Upper lobe of left lung (tissue), 6 donors: ENCODE measurements at regions not wholly inside any gene's neighbourhood (a gene's known extent, or its start where the extent isn't known, plus 50 kb on each side); places are given as distances from the start of the nearest gene placed in this dataset.
A peak's percentile ranks its signal among the peaks of the same experiment; 100 is the strongest.

Experiments used
- ATAC-seq, 2 donors: fragments of 200-7000 bp; cut with Tn5 transposase; one replicate each; pipeline ENCODE4 v1.9.1; 2022; ENCODE audit warnings: mild to moderate bottlenecking in 2 of 2, moderate library complexity in 2 of 2; ENCODE audit not compliant: low FRiP score in 2 of 2
- DNase-seq, 2 donors: peaks; one replicate each; pipeline ENCODE4 v3.0.0-alpha.2; 2019 to 2020
- H3K27ac ChIP-seq, 4 donors: fragments of 200-600 bp; sonication (generic); one replicate each; pipeline ENCODE4 v1.5.1; 2016 to 2019
- H3K27me3 ChIP-seq, 4 donors: fragments of 200-600 bp; sonication (generic); one replicate each; pipeline ENCODE4 v1.5.1; 2017 to 2019
- H3K36me3 ChIP-seq, 4 donors: fragments of 200-600 bp; sonication (generic); one replicate each; pipeline ENCODE4 v1.5.1; 2016 to 2019
- H3K4me1 ChIP-seq, 4 donors: fragments of 200-600 bp; sonication (generic); one replicate each; pipeline ENCODE4 v1.5.1; 2018 to 2019
- H3K4me3 ChIP-seq, 4 donors: fragments of 200-600 bp; sonication (generic); one replicate each; pipeline ENCODE4 v1.5.1; 2017 to 2019; ENCODE audit warnings: mild to moderate bottlenecking in 2 of 4, moderate library complexity in 1 of 4
- H3K9me3 ChIP-seq, 4 donors: fragments of 200-600 bp; sonication (generic); one replicate each; pipeline ENCODE4 v1.5.1; 2018 to 2019
- EP300 ChIP-seq, 4 donors: sonication (generic); formaldehyde crosslinking; IDR thresholded peaks; one replicate each; pipeline ENCODE4 v1.5.1; 2017; ENCODE audit warnings: antibody characterized with exemption in 4 of 4, control low read depth in 2 of 4
- POLR2A ChIP-seq, 4 donors: fragments of 450-650 bp; IDR thresholded peaks; one replicate each; pipeline ENCODE4 v1.5.1; 2016 to 2017; ENCODE audit warnings: antibody characterized with exemption in 4 of 4, mild to moderate bottlenecking in 2 of 4
- POLR2AphosphoS5 ChIP-seq, 2 donors: sonication (generic); formaldehyde crosslinking; IDR thresholded peaks; one replicate each; pipeline ENCODE4 v1.5.1; 2017; ENCODE audit warnings: antibody characterized with exemption in 2 of 2
- WGBS, 2 donors: methylation state at CpG; one replicate each; pipeline ENCODE4 v1.1.5; 2017 to 2018; 5-methylcytosine and 5-hydroxymethylcytosine counted together
- TF ChIP-seq, protein P1 (sequence below), 6 experiments: fragments of 450-650 bp in 4 of 6; fragments of 200-600 bp in 2 of 6; sonication (generic) in 2 of 6; IDR thresholded peaks; one replicate each; pipeline ENCODE4 v1.5.1; 2016 to 2019; ENCODE audit warnings: antibody characterized with exemption in 6 of 6
- donor health status: DM: no; HTN: no; CAD: no; lungs with moderate emphysema.
- donor health status: DM: no; HTN: yes; CAD: no; lungs with severe emphysema.

GRCh38 chr11:71109586-71109985, 142.8 kb downstream of the SHANK2 start:
- Histone ChIP-seq H3K27me3 (no peaks in the 10 kb centered on the region), H3K4me3 (no peak overlapping the region), H3K27ac (no peak overlapping the region), H3K36me3 (peaks cover 0 to 17% (median 2%) of the 10 kb centered on the region in 4 donors), H3K4me1 (no peaks in the 10 kb centered on the region), H3K9me3 (no peaks in the 10 kb centered on the region)
- DNase-seq = no peak
- no peak for ATAC-seq
- no peak for TF ChIP-seq POLR2A (IDR thresholded peaks at IDR 0.05)
- no peak for TF ChIP-seq EP300 (IDR thresholded peaks at IDR 0.05)
- TF ChIP-seq POLR2AphosphoS5 (IDR thresholded peaks at IDR 0.05) = no peak
- TF ChIP-seq, protein P1, sequence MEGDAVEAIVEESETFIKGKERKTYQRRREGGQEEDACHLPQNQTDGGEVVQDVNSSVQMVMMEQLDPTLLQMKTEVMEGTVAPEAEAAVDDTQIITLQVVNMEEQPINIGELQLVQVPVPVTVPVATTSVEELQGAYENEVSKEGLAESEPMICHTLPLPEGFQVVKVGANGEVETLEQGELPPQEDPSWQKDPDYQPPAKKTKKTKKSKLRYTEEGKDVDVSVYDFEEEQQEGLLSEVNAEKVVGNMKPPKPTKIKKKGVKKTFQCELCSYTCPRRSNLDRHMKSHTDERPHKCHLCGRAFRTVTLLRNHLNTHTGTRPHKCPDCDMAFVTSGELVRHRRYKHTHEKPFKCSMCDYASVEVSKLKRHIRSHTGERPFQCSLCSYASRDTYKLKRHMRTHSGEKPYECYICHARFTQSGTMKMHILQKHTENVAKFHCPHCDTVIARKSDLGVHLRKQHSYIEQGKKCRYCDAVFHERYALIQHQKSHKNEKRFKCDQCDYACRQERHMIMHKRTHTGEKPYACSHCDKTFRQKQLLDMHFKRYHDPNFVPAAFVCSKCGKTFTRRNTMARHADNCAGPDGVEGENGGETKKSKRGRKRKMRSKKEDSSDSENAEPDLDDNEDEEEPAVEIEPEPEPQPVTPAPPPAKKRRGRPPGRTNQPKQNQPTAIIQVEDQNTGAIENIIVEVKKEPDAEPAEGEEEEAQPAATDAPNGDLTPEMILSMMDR (IDR thresholded peaks at IDR 0.05) = no peak
- 95 to 96% methylated on average over 13 of the region's 13 CpGs for WGBS, 2 donors

- TF ChIP-seq, protein P1 (IDR thresholded peaks at IDR 0.05) = no peak
- TF ChIP-seq POLR2AphosphoS5 (IDR thresholded peaks at IDR 0.05) (no peak), EP300 (IDR thresholded peaks at IDR 0.05) (no peak), POLR2A (IDR thresholded peaks at IDR 0.05) (no peak)
- no peak overlapping the region for H3K27ac ChIP-seq
- ATAC-seq (no peak), DNase-seq (peak in 1 of 2 donors; percentile 40)
- no peaks in the 10 kb centered on the region for H3K27me3 ChIP-seq
- H3K4me3 ChIP-seq = no peak overlapping the region
- no peaks in the 10 kb centered on the region for H3K9me3 ChIP-seq
- no peaks in the 10 kb centered on the region for H3K4me1 ChIP-seq
- 92 to 97% methylated on average over 8 to 9 of the region's 9 CpGs for WGBS, 2 donors
- peaks cover 0 to 17% (median 2%) of the 10 kb centered on the region in 4 donors for H3K36me3 ChIP-seq
These were observed 143.2 kb downstream of the SHANK2 start for GRCh38 chr11:71109186-71109585.

- H3K9me3 ChIP-seq = no peaks in the 10 kb centered on the region
- H3K4me3 ChIP-seq = no peak overlapping the region
- DNase-seq (peak in 1 of 2 donors; percentile 57), ATAC-seq (no peak)
- TF ChIP-seq POLR2AphosphoS5 (IDR thresholded peaks at IDR 0.05) (no peak), POLR2A (IDR thresholded peaks at IDR 0.05) (no peak), EP300 (IDR thresholded peaks at IDR 0.05) (no peak)
- TF ChIP-seq, protein P1 (IDR thresholded peaks at IDR 0.05) = no peak
- H3K27me3 ChIP-seq = no peaks in the 10 kb centered on the region
- no peak overlapping the region for H3K27ac ChIP-seq
- peaks cover 0 to 17% (median 2%) of the 10 kb centered on the region in 4 donors for H3K36me3 ChIP-seq
- 90 to 91% methylated on average over 19 to 21 of the region's 21 CpGs for WGBS, 2 donors
- H3K4me1 ChIP-seq = no peaks in the 10 kb centered on the region
These were observed 144.1 kb downstream of the SHANK2 start for GRCh38 chr11:71108013-71108865.

GRCh38 chr11:71106671-71107070, 145.7 kb downstream of the SHANK2 start:
- Histone ChIP-seq H3K4me3 (no peak overlapping the region), H3K4me1 (no peaks in the 10 kb centered on the region), H3K27ac (no peak overlapping the region), H3K9me3 (no peaks in the 10 kb centered on the region), H3K27me3 (no peaks in the 10 kb centered on the region), H3K36me3 (peaks cover 0 to 17% (median 2%) of the 10 kb centered on the region in 4 donors)
- WGBS, 2 donors = 90 to 95% methylated on average over 2 to 6 of the region's 6 CpGs
- TF ChIP-seq, protein P1 (IDR thresholded peaks at IDR 0.05) = no peak
- TF ChIP-seq POLR2A (IDR thresholded peaks at IDR 0.05) (no peak), POLR2AphosphoS5 (IDR thresholded peaks at IDR 0.05) (no peak), EP300 (IDR thresholded peaks at IDR 0.05) (no peak)
- DNase-seq (no peak), ATAC-seq (no peak)
